MG63 (cell line): ENCODE measurements at regions not wholly inside any gene's neighbourhood (a gene's known extent, or its start where the extent isn't known, plus 50 kb on each side); places are given as distances from the start of the nearest gene placed in this dataset.
"Not testable (repeated sequence)": the region's sequence is repeated elsewhere in the genome, so short reads cannot be mapped to it uniquely, and the experiment has no call there.

Experiments used
- DNase-seq: peaks from one replicate; pipeline ENCODE4 v3.0.0-alpha.2; 2020
- H3K27me3 ChIP-seq: fragments of 250-450 bp; sonication (Bioruptor Pico); 2 replicates; pipeline ENCODE4 v1.5.1; 2020; ENCODE audit warnings: mild to moderate bottlenecking, moderate library complexity
- H3K36me3 ChIP-seq: fragments of 250-450 bp; sonication (Bioruptor Pico); 2 replicates; pipeline ENCODE4 v1.5.1; 2020; ENCODE audit warnings: mild to moderate bottlenecking, moderate library complexity
- H3K4me3 ChIP-seq: fragments of 250-450 bp; sonication (Bioruptor Pico); 2 replicates; pipeline ENCODE4 v1.5.1; 2020; ENCODE audit warnings: mild to moderate bottlenecking, moderate library complexity
- H3K9me3 ChIP-seq: fragments of 250-450 bp; sonication (Bioruptor Pico); 2 replicates; pipeline ENCODE4 v1.5.1; 2020; ENCODE audit warnings: mild to moderate bottlenecking, moderate library complexity

GRCh38 chr13:25018729-25019115 lies 77.2 kb upstream of the PABPC3 start:
- H3K9me3 ChIP-seq: no peaks in the 10 kb centered on the region
- no peaks in the 10 kb centered on the region for H3K36me3 ChIP-seq
- peaks cover 20% of the 10 kb centered on the region for H3K27me3 ChIP-seq
- DNase-seq: peak; percentile 19
- peak overlapping the region; percentile 32 for H3K4me3 ChIP-seq

DNA sequence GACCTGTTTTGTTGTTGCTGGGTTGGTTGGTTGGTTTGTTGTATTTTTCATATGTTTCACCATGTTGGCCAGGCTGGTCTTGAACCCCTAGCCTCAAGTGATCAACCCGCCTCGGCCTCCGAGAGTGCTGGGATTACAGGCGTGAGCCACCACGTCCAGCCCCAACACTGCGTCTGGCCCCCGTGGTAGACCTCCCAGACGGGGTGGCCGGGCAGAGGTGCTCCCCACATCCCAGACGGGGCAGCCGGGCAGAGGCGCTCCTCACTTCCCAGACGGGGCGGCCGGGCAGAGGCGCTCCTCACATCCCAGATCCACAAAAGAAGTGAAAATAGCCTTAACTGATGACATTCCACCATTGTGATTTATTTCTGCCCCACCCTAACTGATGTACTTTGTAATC lies 76.2 kb upstream of the PABPC3 start:
- peaks cover 26% of the 10 kb centered on the region for H3K27me3 ChIP-seq
- not testable (repeated sequence) for DNase-seq, H3K4me3 ChIP-seq, H3K9me3 ChIP-seq, H3K36me3 ChIP-seq

- Histone ChIP-seq H3K27me3 (peaks cover 23% of the 10 kb centered on the region), H3K36me3 (no peaks in the 10 kb centered on the region), H3K4me3 (no peak overlapping the region), H3K9me3 (no peaks in the 10 kb centered on the region)
- DNase-seq: no peak
Measured at GRCh38 chr13:25024175-25024574, 71.8 kb upstream of the PABPC3 start.

- Histone ChIP-seq H3K27me3 (peaks cover 6% of the 10 kb centered on the region), H3K4me3 (no peak overlapping the region), H3K36me3 (no peaks in the 10 kb centered on the region), H3K9me3 (no peaks in the 10 kb centered on the region)
- DNase-seq: no peak
Measured at GRCh38 chr13:25032160-25032559, 63.8 kb upstream of the PABPC3 start.

GRCh38 chr13:25034173-25034572 lies 61.8 kb upstream of the PABPC3 start:
- Histone ChIP-seq H3K36me3 (no peaks in the 10 kb centered on the region), H3K27me3 (peaks cover 8% of the 10 kb centered on the region), H3K9me3 (no peaks in the 10 kb centered on the region), H3K4me3 (no peak overlapping the region)
- no peak for DNase-seq

- Histone ChIP-seq H3K36me3 (no peaks in the 10 kb centered on the region), H3K9me3 (no peaks in the 10 kb centered on the region), H3K27me3 (peaks cover 32% of the 10 kb centered on the region), H3K4me3 (no peak overlapping the region)
- peak; percentile 31 for DNase-seq
Measured at GRCh38 chr13:25037057-25037813, 58.7 kb upstream of the PABPC3 start.

GRCh38 chr13:25042151-25042865 lies 53.6 kb upstream of the PABPC3 start:
- DNase-seq: no peak
- H3K4me3 ChIP-seq: no peak overlapping the region
- H3K27me3 ChIP-seq: peaks cover 74% of the 10 kb centered on the region
- no peaks in the 10 kb centered on the region for H3K36me3 ChIP-seq
- no peaks in the 10 kb centered on the region for H3K9me3 ChIP-seq

DNA sequence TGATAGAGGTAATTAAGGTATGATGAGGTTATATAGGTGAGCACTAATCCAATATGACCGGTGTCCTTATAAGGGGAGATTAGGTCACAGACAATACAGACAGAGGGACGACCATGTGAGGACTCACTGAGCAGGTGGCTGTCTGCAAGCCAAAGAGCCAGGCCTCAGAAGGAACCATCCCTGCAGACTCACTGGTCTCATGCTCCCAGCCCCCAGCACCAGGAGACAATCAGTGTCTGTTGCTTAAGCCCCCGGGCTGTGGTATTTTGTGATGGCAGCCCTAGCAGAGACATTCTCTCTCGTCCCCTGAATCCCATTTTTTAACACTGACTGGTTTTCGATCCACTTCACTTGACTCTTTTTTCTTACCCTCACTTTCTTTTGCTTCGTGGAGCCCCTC lies 51.9 kb upstream of the PABPC3 start:
- no peak overlapping the region for H3K4me3 ChIP-seq
- no peak for DNase-seq
- peaks cover 83% of the 10 kb centered on the region for H3K27me3 ChIP-seq
- no peaks in the 10 kb centered on the region for H3K9me3 ChIP-seq
- H3K36me3 ChIP-seq: no peaks in the 10 kb centered on the region
